ENCODE measurements at regions not wholly inside any gene's neighbourhood (a gene's known extent, or its start where the extent isn't known, plus 50 kb on each side); places are given as distances from the start of the nearest gene placed in this dataset.

- no peak for TF ChIP-seq ZNF274 (IDR thresholded peaks at IDR 0.05; ENCODE audit: low read depth, low read length)
- no peak for TF ChIP-seq YY1 (IDR thresholded peaks at IDR 0.05; ENCODE audit: insufficient read depth, insufficient read length)
- TF ChIP-seq SUZ12 (IDR thresholded peaks at IDR 0.05; ENCODE audit: extremely low read depth, insufficient read depth, insufficient read length) = no peak
These were observed 178.2 kb downstream of the ANAPC1 start for GRCh38 chr2:111705711-111706336.

Data from NT2/D1 (cell line).